Bronchial epithelial cell (primary cell): ENCODE measurements at regions not wholly inside any gene's neighbourhood (a gene's known extent, or its start where the extent isn't known, plus 50 kb on each side); places are given as distances from the start of the nearest gene placed in this dataset.

ENCODE experiments used
- DNase-seq: peaks from one replicate; pipeline ENCODE4 v3.0.0-alpha.2; 2010; ENCODE audit warnings: low read depth
- FAIRE-seq: peaks from 2 replicates; lab custom pipeline; 2011; peaks lifted over from hg19 to GRCh38; lab: Jason Lieb, UNC
- H3K27me3 ChIP-seq: 2 replicates; pipeline ENCODE4 v1.5.1; 2011; ENCODE audit warnings: low read length; ENCODE audit not compliant: control insufficient read depth, insufficient read depth
- H3K36me3 ChIP-seq: 2 replicates; pipeline ENCODE4 v1.5.1; 2011; ENCODE audit warnings: low read length; ENCODE audit not compliant: control insufficient read depth, insufficient read depth
- H3K4me3 ChIP-seq: 2 replicates; pipeline ENCODE4 v1.5.1; 2011; ENCODE audit warnings: mild to moderate bottlenecking, low read depth, low read length, control low read depth
- TF ChIP-seq, protein P1 (sequence below): IDR thresholded peaks from 2 replicates; pipeline ENCODE4 v1.5.1; 2011; ENCODE audit warnings: mild to moderate bottlenecking, moderate library complexity, low read length, control low read depth, inconsistent platforms; ENCODE audit not compliant: insufficient read depth, severe bottlenecking

GRCh38 chr14:50038398-50039119 is 77.8 kb downstream of the VCPKMT start:
- FAIRE-seq (peak; percentile 75), DNase-seq (peak; percentile 99)
- no peaks in the 10 kb centered on the region for H3K27me3 ChIP-seq
- TF ChIP-seq, protein P1, sequence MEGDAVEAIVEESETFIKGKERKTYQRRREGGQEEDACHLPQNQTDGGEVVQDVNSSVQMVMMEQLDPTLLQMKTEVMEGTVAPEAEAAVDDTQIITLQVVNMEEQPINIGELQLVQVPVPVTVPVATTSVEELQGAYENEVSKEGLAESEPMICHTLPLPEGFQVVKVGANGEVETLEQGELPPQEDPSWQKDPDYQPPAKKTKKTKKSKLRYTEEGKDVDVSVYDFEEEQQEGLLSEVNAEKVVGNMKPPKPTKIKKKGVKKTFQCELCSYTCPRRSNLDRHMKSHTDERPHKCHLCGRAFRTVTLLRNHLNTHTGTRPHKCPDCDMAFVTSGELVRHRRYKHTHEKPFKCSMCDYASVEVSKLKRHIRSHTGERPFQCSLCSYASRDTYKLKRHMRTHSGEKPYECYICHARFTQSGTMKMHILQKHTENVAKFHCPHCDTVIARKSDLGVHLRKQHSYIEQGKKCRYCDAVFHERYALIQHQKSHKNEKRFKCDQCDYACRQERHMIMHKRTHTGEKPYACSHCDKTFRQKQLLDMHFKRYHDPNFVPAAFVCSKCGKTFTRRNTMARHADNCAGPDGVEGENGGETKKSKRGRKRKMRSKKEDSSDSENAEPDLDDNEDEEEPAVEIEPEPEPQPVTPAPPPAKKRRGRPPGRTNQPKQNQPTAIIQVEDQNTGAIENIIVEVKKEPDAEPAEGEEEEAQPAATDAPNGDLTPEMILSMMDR, result no peak
- no peak overlapping the region for H3K4me3 ChIP-seq
- no peaks in the 10 kb centered on the region for H3K36me3 ChIP-seq

DNA sequence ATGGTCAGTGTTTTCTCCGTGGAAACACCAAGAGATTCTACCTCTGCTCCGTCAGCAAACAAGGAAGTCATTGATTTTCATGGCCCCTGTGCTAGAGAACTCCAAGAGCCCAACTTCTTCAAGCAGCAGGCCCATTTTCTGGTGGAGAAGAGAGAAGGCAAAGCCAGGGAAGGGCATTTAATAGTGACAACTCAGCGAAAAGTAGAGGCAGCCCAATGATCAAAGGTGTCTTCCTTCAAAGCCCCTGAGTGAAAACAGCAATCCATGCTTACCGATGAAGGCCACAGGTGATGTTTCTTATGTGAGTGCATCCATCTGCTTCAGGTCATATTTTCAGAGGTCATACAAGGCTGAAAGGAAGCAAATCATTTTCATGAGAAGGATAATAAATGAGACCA is 77.3 kb downstream of the VCPKMT start:
- Histone ChIP-seq H3K4me3 (no peak overlapping the region), H3K36me3 (no peaks in the 10 kb centered on the region), H3K27me3 (no peaks in the 10 kb centered on the region)
- DNase-seq (no peak), FAIRE-seq (no peak)
- TF ChIP-seq, protein P1, result no peak

DNA sequence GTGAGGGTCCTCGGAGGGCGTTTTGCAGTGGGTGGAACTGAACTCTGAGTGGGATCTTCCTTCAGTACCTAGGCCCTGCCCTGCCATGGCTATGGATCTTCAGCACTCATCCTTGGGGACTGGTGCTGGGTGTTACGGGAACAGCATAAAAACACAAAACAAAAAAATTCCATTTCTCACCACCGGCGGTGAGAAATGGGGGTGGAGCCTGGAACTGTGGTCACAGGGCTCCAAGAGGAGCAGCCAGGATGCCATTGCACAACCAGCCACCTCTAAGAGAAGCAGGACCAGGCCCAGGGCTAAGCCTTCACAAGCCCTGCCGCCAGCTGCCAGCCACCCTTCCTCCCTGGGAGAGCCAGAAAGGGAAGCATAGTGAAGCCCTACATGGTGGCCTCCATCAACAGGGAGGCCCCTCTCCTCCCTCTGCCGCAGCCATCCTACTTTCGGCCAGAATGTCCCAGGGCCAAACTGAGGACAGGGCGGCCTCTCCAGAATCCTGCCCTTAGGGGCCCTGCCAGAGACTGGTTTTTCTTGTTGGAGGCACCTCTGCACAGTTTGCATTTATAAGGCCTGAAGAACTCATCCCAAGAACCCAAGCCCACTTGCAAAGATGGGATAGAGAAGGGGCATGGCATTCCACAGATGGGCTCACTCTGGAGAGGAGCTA is 76.5 kb downstream of the VCPKMT start:
- no peaks in the 10 kb centered on the region for H3K27me3 ChIP-seq
- no peak overlapping the region for H3K4me3 ChIP-seq
- TF ChIP-seq, protein P1, result no peak
- DNase-seq, result peak; percentile 59
- FAIRE-seq, result no peak
- H3K36me3 ChIP-seq, result no peaks in the 10 kb centered on the region

DNA sequence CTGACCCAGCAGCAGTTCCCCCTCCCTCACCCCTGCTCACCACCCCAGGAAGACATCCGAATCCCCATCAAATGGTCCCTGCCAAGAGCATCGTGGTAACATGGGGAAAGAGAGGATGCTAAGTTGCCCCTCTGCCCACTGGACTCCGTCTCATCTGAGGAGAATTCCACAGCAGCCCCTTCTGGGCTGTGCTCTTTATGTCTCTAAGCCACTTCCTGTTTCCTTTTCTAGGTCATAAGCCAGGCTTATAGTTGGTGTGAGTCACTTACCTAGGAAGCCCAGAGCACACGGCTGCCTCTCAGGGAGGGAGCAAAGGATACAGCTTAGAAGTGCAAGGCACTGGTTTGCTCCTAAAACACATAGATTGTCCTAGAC is 76.0 kb downstream of the VCPKMT start:
- no peaks in the 10 kb centered on the region for H3K27me3 ChIP-seq
- no peaks in the 10 kb centered on the region for H3K36me3 ChIP-seq
- TF ChIP-seq, protein P1, result no peak
- no peak overlapping the region for H3K4me3 ChIP-seq
- no peak for FAIRE-seq
- peak; percentile 80 for DNase-seq

DNA sequence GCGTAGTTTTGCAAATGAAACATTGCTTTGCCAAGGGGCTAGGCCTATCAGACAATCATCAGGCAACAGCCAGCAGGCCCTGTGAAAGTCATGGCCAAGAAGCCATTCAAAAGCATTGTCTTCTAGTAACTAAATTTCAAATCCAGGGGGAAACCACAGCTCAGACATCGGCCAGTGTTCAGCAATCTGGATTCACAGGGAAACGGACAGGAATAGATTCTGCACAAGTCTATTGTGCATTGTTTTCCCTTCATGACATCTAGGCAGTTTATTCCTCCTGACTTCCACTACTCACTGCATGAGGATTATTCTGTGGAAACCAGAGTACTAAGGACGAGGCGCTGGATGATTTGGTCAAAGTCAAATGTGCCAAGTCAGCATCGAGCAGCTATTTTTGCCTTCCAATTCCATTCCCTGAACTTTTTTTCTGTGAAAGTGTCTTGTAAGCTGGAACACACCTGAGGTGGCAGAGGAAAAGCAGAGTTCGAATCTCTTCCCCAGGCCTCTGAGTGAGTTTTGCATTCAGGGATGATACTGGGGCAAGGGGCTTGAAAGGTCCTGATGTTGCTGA is 75.4 kb downstream of the VCPKMT start:
- DNase-seq, result no peak
- FAIRE-seq, result no peak
- Histone ChIP-seq H3K27me3 (no peaks in the 10 kb centered on the region), H3K4me3 (no peak overlapping the region), H3K36me3 (no peaks in the 10 kb centered on the region)
- TF ChIP-seq, protein P1, result no peak
